Keratinocyte (primary cell): ENCODE measurements at regions not wholly inside any gene's neighbourhood (a gene's known extent, or its start where the extent isn't known, plus 50 kb on each side); places are given as distances from the start of the nearest gene placed in this dataset.

Experiments
- DNase-seq: peaks from one replicate; pipeline ENCODE4 v3.0.0-alpha.2; 2011; ENCODE audit warnings: low read depth, missing footprints, low spot score
- FAIRE-seq: peaks from 2 replicates; lab custom pipeline; 2011; peaks lifted over from hg19 to GRCh38; lab: Jason Lieb, UNC
- H2AFZ ChIP-seq: 2 replicates; pipeline ENCODE4 v1.6.0; 2012; ENCODE audit warnings: low read length, control low read depth, inconsistent platforms; ENCODE audit not compliant: control insufficient read depth
- H3K27ac ChIP-seq: 2 replicates; pipeline ENCODE4 v1.5.1; 2011; ENCODE audit warnings: low read length; ENCODE audit not compliant: control insufficient read depth, insufficient read depth
- H3K27me3 ChIP-seq: 3 replicates; pipeline ENCODE4 v1.6.0; 2011; ENCODE audit warnings: low read length; ENCODE audit not compliant: control insufficient read depth, insufficient read depth; ENCODE audit errors: extremely low read depth
- H3K36me3 ChIP-seq, 2 experiments: 2 replicates in 1 of 2; 3 replicates in 1 of 2; pipeline ENCODE4 v1.5.1; 2011; ENCODE audit warnings: low read length in 2 of 2, mild to moderate bottlenecking in 1 of 2; ENCODE audit not compliant: control insufficient read depth in 2 of 2, insufficient read depth in 2 of 2; ENCODE audit errors: extremely low read depth in 1 of 2
- H3K4me1 ChIP-seq: 3 replicates; pipeline ENCODE4 v1.5.1; 2011; ENCODE audit warnings: low read length; ENCODE audit not compliant: control insufficient read depth, insufficient read depth; ENCODE audit errors: extremely low read depth
- H3K4me2 ChIP-seq: 3 replicates; pipeline ENCODE4 v1.6.0; 2011; ENCODE audit warnings: low read depth, low read length; ENCODE audit not compliant: control insufficient read depth, insufficient read depth; ENCODE audit errors: extremely low read depth
- H3K4me3 ChIP-seq, 3 experiments: fragments of 200-600 bp in 1 of 3; sonication (generic) in 1 of 3; 2 replicates in 2 of 3; 3 replicates in 1 of 3; pipeline ENCODE4 v1.5.1; 2011 to 2016; ENCODE audit warnings: low read length in 3 of 3, mild to moderate bottlenecking in 3 of 3, control low read depth in 2 of 3, inconsistent platforms in 1 of 3, low read depth in 1 of 3, mixed read lengths in 1 of 3, mixed run types in 1 of 3, moderate library complexity in 1 of 3; ENCODE audit not compliant: control insufficient read depth in 2 of 3, insufficient read depth in 2 of 3; ENCODE audit errors: extremely low read depth in 1 of 3
- H3K79me2 ChIP-seq: 2 replicates; pipeline ENCODE4 v1.6.0; 2012; ENCODE audit warnings: low read length; ENCODE audit not compliant: control insufficient read depth, insufficient read depth
- H3K9ac ChIP-seq: 3 replicates; pipeline ENCODE4 v1.6.0; 2011; ENCODE audit warnings: low read length; ENCODE audit not compliant: control insufficient read depth, insufficient read depth; ENCODE audit errors: extremely low read depth
- H3K9me1 ChIP-seq: 3 replicates; pipeline ENCODE4 v1.6.0; 2011; ENCODE audit warnings: low read length; ENCODE audit not compliant: control insufficient read depth, insufficient read depth; ENCODE audit errors: extremely low read depth
- H3K9me3 ChIP-seq: 2 replicates; pipeline ENCODE4 v1.5.1; 2012; ENCODE audit warnings: low read depth, low read length; ENCODE audit not compliant: control insufficient read depth
- H4K20me1 ChIP-seq: 3 replicates; pipeline ENCODE4 v1.6.0; 2011; ENCODE audit warnings: low read length; ENCODE audit not compliant: control insufficient read depth, insufficient read depth; ENCODE audit errors: extremely low read depth
- CTCF ChIP-seq, 3 experiments: IDR thresholded peaks in 1 of 3; conservative IDR thresholded peaks in 1 of 3; optimal IDR thresholded peaks in 1 of 3; 2 replicates in 2 of 3; 3 replicates in 1 of 3; pipeline versions ENCODE3 to v1.5.1; 2011; ENCODE audit warnings: low read length in 3 of 3, mild to moderate bottlenecking in 3 of 3, moderate library complexity in 2 of 3, control low read depth in 1 of 3, inconsistent platforms in 1 of 3; ENCODE audit not compliant: insufficient read depth in 2 of 3; ENCODE audit errors: extremely low read depth in 1 of 3
- EZH2 ChIP-seq: IDR thresholded peaks from one replicate; pipeline ENCODE4 v1.6.1; 2012; ENCODE audit warnings: inconsistent platforms, mild to moderate bottlenecking, low read length, moderate library complexity
- dilution Hi-C: fragments of 300-500 bp; cut with MboI; formaldehyde crosslinking; loops from one replicate; pipeline ENCODE4 v1.7.0; 2020; ENCODE audit warnings: low sequenced_read_pairs; ENCODE audit not compliant: extremely low pct_ligation_motif_present

GRCh38 chr5:111914966-111915636 lies 158.1 kb upstream of the NREP start:
- H3K9me1 ChIP-seq = no peaks in the 10 kb centered on the region
- H3K4me1 ChIP-seq = no peaks in the 10 kb centered on the region
- TF ChIP-seq CTCF (optimal IDR thresholded peaks at IDR 0.05 in 1 of 3, IDR thresholded peaks at IDR 0.05 in 1 of 3, conservative IDR thresholded peaks at IDR 0.05 in 1 of 3; ENCODE audit: extremely low read depth in 1 of 3, insufficient read depth in 2 of 3, low read length in 3 of 3) (no peak), EZH2 (no peak)
- no peak overlapping the region for H3K9ac ChIP-seq
- no peaks in the 10 kb centered on the region for H3K36me3 ChIP-seq
- H3K79me2 ChIP-seq = no peaks in the 10 kb centered on the region
- H3K27ac ChIP-seq = no peak overlapping the region
- DNase-seq = no peak
- H3K27me3 ChIP-seq = no peaks in the 10 kb centered on the region
- H4K20me1 ChIP-seq = no peaks in the 10 kb centered on the region
- dilution Hi-C loops = no loop called here
- no peak overlapping the region for H3K4me2 ChIP-seq
- no peak for FAIRE-seq
- no peak overlapping the region for H2AFZ ChIP-seq
- H3K4me3 ChIP-seq = no peak overlapping the region
- H3K9me3 ChIP-seq = no peaks in the 10 kb centered on the region

GRCh38 chr5:111902436-111902835 lies 145.4 kb upstream of the NREP start:
- dilution Hi-C loops = no loop called here
- Histone ChIP-seq H3K4me1 (no peaks in the 10 kb centered on the region), H3K4me2 (no peak overlapping the region), H3K79me2 (no peaks in the 10 kb centered on the region), H3K27ac (no peak overlapping the region), H2AFZ (no peak overlapping the region), H3K9me3 (no peaks in the 10 kb centered on the region), H3K36me3 (no peaks in the 10 kb centered on the region), H3K27me3 (no peaks in the 10 kb centered on the region), H3K4me3 (no peak overlapping the region), H4K20me1 (no peaks in the 10 kb centered on the region), H3K9me1 (no peaks in the 10 kb centered on the region), H3K9ac (no peak overlapping the region)
- TF ChIP-seq CTCF (optimal IDR thresholded peaks at IDR 0.05 in 1 of 3, IDR thresholded peaks at IDR 0.05 in 1 of 3, conservative IDR thresholded peaks at IDR 0.05 in 1 of 3; ENCODE audit: extremely low read depth in 1 of 3, insufficient read depth in 2 of 3, low read length in 3 of 3) = no peak
- TF ChIP-seq EZH2 = no peak
- DNase-seq = no peak
- FAIRE-seq = no peak
